Hepatocyte (in vitro differentiated cells): ENCODE measurements at regions not wholly inside any gene's neighbourhood (a gene's known extent, or its start where the extent isn't known, plus 50 kb on each side); places are given as distances from the start of the nearest gene placed in this dataset.

Experiments
- EZH2 ChIP-seq: fragments of 200-600 bp; sonication (generic); IDR thresholded peaks from 2 replicates; pipeline ENCODE4 v1.6.1; 2016; ENCODE audit warnings: antibody characterized with exemption, mild to moderate bottlenecking, borderline replicate concordance
- EZH2phosphoT487 ChIP-seq: fragments of 200-600 bp; sonication (generic); IDR thresholded peaks from one replicate; pipeline ENCODE4 v1.6.1; 2018; ENCODE audit warnings: antibody characterized with exemption, mild to moderate bottlenecking, low read depth, moderate library complexity; ENCODE audit not compliant: unreplicated experiment, severe bottlenecking
- TF ChIP-seq, protein P1 (sequence below): fragments of 200-600 bp; sonication (generic); IDR thresholded peaks from 2 replicates; pipeline ENCODE4 v1.5.1; 2016; ENCODE audit warnings: antibody characterized with exemption, mild to moderate bottlenecking; ENCODE audit not compliant: poor library complexity

GRCh38 chr19:34853369-34853768 is 73.3 kb upstream of the ZNF30 start:
- TF ChIP-seq EZH2 (no peak), EZH2phosphoT487 (no peak)
- TF ChIP-seq, protein P1, sequence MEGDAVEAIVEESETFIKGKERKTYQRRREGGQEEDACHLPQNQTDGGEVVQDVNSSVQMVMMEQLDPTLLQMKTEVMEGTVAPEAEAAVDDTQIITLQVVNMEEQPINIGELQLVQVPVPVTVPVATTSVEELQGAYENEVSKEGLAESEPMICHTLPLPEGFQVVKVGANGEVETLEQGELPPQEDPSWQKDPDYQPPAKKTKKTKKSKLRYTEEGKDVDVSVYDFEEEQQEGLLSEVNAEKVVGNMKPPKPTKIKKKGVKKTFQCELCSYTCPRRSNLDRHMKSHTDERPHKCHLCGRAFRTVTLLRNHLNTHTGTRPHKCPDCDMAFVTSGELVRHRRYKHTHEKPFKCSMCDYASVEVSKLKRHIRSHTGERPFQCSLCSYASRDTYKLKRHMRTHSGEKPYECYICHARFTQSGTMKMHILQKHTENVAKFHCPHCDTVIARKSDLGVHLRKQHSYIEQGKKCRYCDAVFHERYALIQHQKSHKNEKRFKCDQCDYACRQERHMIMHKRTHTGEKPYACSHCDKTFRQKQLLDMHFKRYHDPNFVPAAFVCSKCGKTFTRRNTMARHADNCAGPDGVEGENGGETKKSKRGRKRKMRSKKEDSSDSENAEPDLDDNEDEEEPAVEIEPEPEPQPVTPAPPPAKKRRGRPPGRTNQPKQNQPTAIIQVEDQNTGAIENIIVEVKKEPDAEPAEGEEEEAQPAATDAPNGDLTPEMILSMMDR, result no peak
